ENCODE measurements at regions not wholly inside any gene's neighbourhood (a gene's known extent, or its start where the extent isn't known, plus 50 kb on each side); places are given as distances from the start of the nearest gene placed in this dataset.
A peak's percentile ranks its signal among the peaks of the same experiment; 100 is the strongest.
"Not testable (repeated sequence)": the region's sequence is repeated elsewhere in the genome, so short reads cannot be mapped to it uniquely, and the experiment has no call there.

- H3K36me3 Mint-ChIP-seq; H3K4me1 Mint-ChIP-seq (ENCODE audit: low read depth); H3K27me3 Mint-ChIP-seq; H3K9me3 Mint-ChIP-seq (ENCODE audit: low read depth); H3K27ac Mint-ChIP-seq; H3K4me3 Mint-ChIP-seq: not testable (repeated sequence)
These were observed 99.2 kb downstream of the SPDYE17 start for GRCh38 chr7:76932957-76933356.

- H3K4me1 Mint-ChIP-seq (ENCODE audit: low read depth); H3K27me3 Mint-ChIP-seq; H3K4me3 Mint-ChIP-seq; H3K27ac Mint-ChIP-seq; H3K9me3 Mint-ChIP-seq (ENCODE audit: low read depth); H3K36me3 Mint-ChIP-seq: not testable (repeated sequence)
These were observed 100.7 kb downstream of the SPDYE17 start for GRCh38 chr7:76931441-76931840.

GRCh38 chr7:76930416-76930815 is 101.7 kb downstream of the SPDYE17 start:
- H3K9me3 Mint-ChIP-seq (ENCODE audit: low read depth); H3K27me3 Mint-ChIP-seq; H3K4me3 Mint-ChIP-seq; H3K27ac Mint-ChIP-seq; H3K4me1 Mint-ChIP-seq (ENCODE audit: low read depth); H3K36me3 Mint-ChIP-seq: not testable (repeated sequence)

GRCh38 chr7:76928751-76929150 is 103.4 kb downstream of the SPDYE17 start:
- H3K4me1 Mint-ChIP-seq (ENCODE audit: low read depth); H3K27me3 Mint-ChIP-seq; H3K4me3 Mint-ChIP-seq; H3K9me3 Mint-ChIP-seq (ENCODE audit: low read depth); H3K27ac Mint-ChIP-seq; H3K36me3 Mint-ChIP-seq: not testable (repeated sequence)

- H3K4me3 Mint-ChIP-seq; H3K27ac Mint-ChIP-seq; H3K4me1 Mint-ChIP-seq (ENCODE audit: low read depth); H3K9me3 Mint-ChIP-seq (ENCODE audit: low read depth); H3K27me3 Mint-ChIP-seq; H3K36me3 Mint-ChIP-seq: not testable (repeated sequence)
These were observed 104.3 kb downstream of the SPDYE17 start for GRCh38 chr7:76927741-76928393.

GRCh38 chr7:76926416-76926815 is 105.7 kb downstream of the SPDYE17 start:
- H3K4me3 Mint-ChIP-seq; H3K27ac Mint-ChIP-seq; H3K36me3 Mint-ChIP-seq; H3K9me3 Mint-ChIP-seq (ENCODE audit: low read depth); H3K27me3 Mint-ChIP-seq; H3K4me1 Mint-ChIP-seq (ENCODE audit: low read depth): not testable (repeated sequence)

- H3K36me3 Mint-ChIP-seq; H3K27me3 Mint-ChIP-seq; H3K27ac Mint-ChIP-seq; H3K4me3 Mint-ChIP-seq; H3K9me3 Mint-ChIP-seq (ENCODE audit: low read depth); H3K4me1 Mint-ChIP-seq (ENCODE audit: low read depth): not testable (repeated sequence)
These were observed 107.4 kb downstream of the SPDYE17 start for GRCh38 chr7:76924756-76925155.

- H3K9me3 Mint-ChIP-seq (ENCODE audit: low read depth); H3K27ac Mint-ChIP-seq; H3K4me1 Mint-ChIP-seq (ENCODE audit: low read depth); H3K27me3 Mint-ChIP-seq; H3K36me3 Mint-ChIP-seq; H3K4me3 Mint-ChIP-seq: not testable (repeated sequence)
These were observed 113.5 kb downstream of the SPDYE17 start for GRCh38 chr7:76918619-76919018.

- not testable (repeated sequence) for H3K4me3 Mint-ChIP-seq; H3K27me3 Mint-ChIP-seq; H3K9me3 Mint-ChIP-seq (ENCODE audit: low read depth); H3K27ac Mint-ChIP-seq; H3K36me3 Mint-ChIP-seq
- H3K4me1 Mint-ChIP-seq (ENCODE audit: low read depth): peaks cover 10% of the 10 kb centered on the region
These were observed 117.8 kb downstream of the SPDYE17 start for GRCh38 chr7:76914361-76914760.

- not testable (repeated sequence) for H3K27ac Mint-ChIP-seq; H3K9me3 Mint-ChIP-seq (ENCODE audit: low read depth); H3K27me3 Mint-ChIP-seq; H3K36me3 Mint-ChIP-seq
- Mint-ChIP-seq H3K4me1 (ENCODE audit: low read depth) (peaks cover 10% of the 10 kb centered on the region), H3K4me3 (peak overlapping the region; percentile 80)
These were observed 119.9 kb downstream of the SPDYE17 start for GRCh38 chr7:76912011-76912814.

- not testable (repeated sequence) for H3K27ac Mint-ChIP-seq; H3K36me3 Mint-ChIP-seq; H3K27me3 Mint-ChIP-seq; H3K9me3 Mint-ChIP-seq (ENCODE audit: low read depth); H3K4me3 Mint-ChIP-seq; H3K4me1 Mint-ChIP-seq (ENCODE audit: low read depth)
These were observed 127.5 kb downstream of the SPDYE17 start for GRCh38 chr7:76904688-76905087.

- not testable (repeated sequence) for H3K4me1 Mint-ChIP-seq (ENCODE audit: low read depth); H3K4me3 Mint-ChIP-seq; H3K36me3 Mint-ChIP-seq; H3K9me3 Mint-ChIP-seq (ENCODE audit: low read depth); H3K27ac Mint-ChIP-seq; H3K27me3 Mint-ChIP-seq
These were observed 130.0 kb downstream of the SPDYE17 start for GRCh38 chr7:76901944-76902710.

GRCh38 chr7:76898807-76899206 is 133.4 kb downstream of the SPDYE17 start:
- H3K9me3 Mint-ChIP-seq (ENCODE audit: low read depth); H3K4me1 Mint-ChIP-seq (ENCODE audit: low read depth); H3K4me3 Mint-ChIP-seq; H3K27ac Mint-ChIP-seq; H3K27me3 Mint-ChIP-seq; H3K36me3 Mint-ChIP-seq: not testable (repeated sequence)

GRCh38 chr7:76897007-76897406 is 135.2 kb downstream of the SPDYE17 start:
- not testable (repeated sequence) for H3K27me3 Mint-ChIP-seq; H3K36me3 Mint-ChIP-seq; H3K4me1 Mint-ChIP-seq (ENCODE audit: low read depth); H3K27ac Mint-ChIP-seq; H3K9me3 Mint-ChIP-seq (ENCODE audit: low read depth); H3K4me3 Mint-ChIP-seq

GRCh38 chr7:76895696-76896095 is 136.5 kb downstream of the SPDYE17 start:
- not testable (repeated sequence) for H3K27me3 Mint-ChIP-seq; H3K4me1 Mint-ChIP-seq (ENCODE audit: low read depth); H3K36me3 Mint-ChIP-seq; H3K9me3 Mint-ChIP-seq (ENCODE audit: low read depth); H3K27ac Mint-ChIP-seq; H3K4me3 Mint-ChIP-seq

- not testable (repeated sequence) for H3K9me3 Mint-ChIP-seq (ENCODE audit: low read depth); H3K36me3 Mint-ChIP-seq; H3K27ac Mint-ChIP-seq
These were observed 140.4 kb downstream of the SPDYE17 start for GRCh38 chr7:76891771-76892170.

More at GRCh38 chr7:76891771-76892170, 140.4 kb downstream of the SPDYE17 start:
- H3K27me3 Mint-ChIP-seq; H3K4me1 Mint-ChIP-seq (ENCODE audit: low read depth); H3K4me3 Mint-ChIP-seq: not testable (repeated sequence)
